AG04450 (cell line): ENCODE measurements at regions not wholly inside any gene's neighbourhood (a gene's known extent, or its start where the extent isn't known, plus 50 kb on each side); places are given as distances from the start of the nearest gene placed in this dataset. TPM values are rescaled to one million over a fixed set of nuclear protein-coding genes. Genes with fewer than 3 reads are reported as not detected.

Experiments
- CTCF ChIA-PET: fragments of 300-600, 350-600 bp; formaldehyde crosslinking; extraction: SDS; loops from one replicate; lab custom pipeline; 2022; ENCODE audit warnings: antibody characterized with exemption, inconsistent platforms; lab: Charles Lee
- POLR2A ChIA-PET: fragments of 350-600 bp; formaldehyde crosslinking; extraction: SDS; loops from one replicate; lab custom pipeline; 2021; ENCODE audit warnings: antibody characterized with exemption, inconsistent platforms; lab: Yijun Ruan, JAX
- DNase-seq: peaks from one replicate; pipeline ENCODE4 v3.0.0-alpha.2; 2011; ENCODE audit warnings: low read depth, low spot score
- H3K27ac ChIP-seq: one replicate; pipeline ENCODE4 v1.5.1; 2012; ENCODE audit warnings: low read depth, low read length, control low read depth
- H3K27me3 ChIP-seq: one replicate; pipeline ENCODE4 v1.6.0; 2012; ENCODE audit warnings: low read length; ENCODE audit not compliant: control insufficient read depth, insufficient read depth
- H3K4me3 ChIP-seq: 2 replicates; pipeline ENCODE4 v1.5.1; 2011; ENCODE audit warnings: mild to moderate bottlenecking, low read depth, low read length, control low read depth
- H3K9me3 ChIP-seq: 2 replicates; pipeline ENCODE4 v1.5.1; 2012; ENCODE audit warnings: low read length; ENCODE audit not compliant: control insufficient read depth, insufficient read depth
- small RNA-seq: library from RNA; depleted of rRNA; stranded (forward); fragments of <200 nt; gene quantifications from one replicate; pipeline ENCODE3, GENCODE V24; 2012; ENCODE audit warnings: low read depth; ENCODE audit not compliant: insufficient read length
- TF ChIP-seq, protein P1 (sequence below): IDR thresholded peaks from 2 replicates; pipeline ENCODE4 v1.5.1; 2011; ENCODE audit warnings: low read depth, low read length, control low read depth, inconsistent platforms

DNA sequence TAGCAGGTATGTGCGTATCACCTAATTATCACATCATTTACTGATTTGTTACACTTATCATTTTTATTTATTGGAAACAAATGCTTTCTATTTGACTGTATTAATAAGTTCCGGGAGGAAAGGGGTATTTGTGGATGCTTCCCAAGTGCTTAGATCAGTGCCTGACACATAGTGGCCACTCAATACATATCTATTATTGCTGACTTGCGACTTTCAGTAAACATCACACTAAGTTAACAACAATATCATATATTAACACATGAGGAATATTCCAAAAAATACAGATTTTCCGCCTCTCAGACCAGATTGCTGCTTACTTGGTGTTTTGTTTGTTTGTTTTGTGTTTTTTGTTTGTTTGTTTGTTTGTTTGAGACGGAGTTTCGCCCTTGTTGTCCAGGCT is 52.6 kb upstream of the ZFP42 start:
- no peak overlapping the region for H3K4me3 ChIP-seq
- H3K9me3 ChIP-seq: peaks cover 5% of the 10 kb centered on the region; the same call in 1 of the 2 replicates
- TF ChIP-seq, protein P1, sequence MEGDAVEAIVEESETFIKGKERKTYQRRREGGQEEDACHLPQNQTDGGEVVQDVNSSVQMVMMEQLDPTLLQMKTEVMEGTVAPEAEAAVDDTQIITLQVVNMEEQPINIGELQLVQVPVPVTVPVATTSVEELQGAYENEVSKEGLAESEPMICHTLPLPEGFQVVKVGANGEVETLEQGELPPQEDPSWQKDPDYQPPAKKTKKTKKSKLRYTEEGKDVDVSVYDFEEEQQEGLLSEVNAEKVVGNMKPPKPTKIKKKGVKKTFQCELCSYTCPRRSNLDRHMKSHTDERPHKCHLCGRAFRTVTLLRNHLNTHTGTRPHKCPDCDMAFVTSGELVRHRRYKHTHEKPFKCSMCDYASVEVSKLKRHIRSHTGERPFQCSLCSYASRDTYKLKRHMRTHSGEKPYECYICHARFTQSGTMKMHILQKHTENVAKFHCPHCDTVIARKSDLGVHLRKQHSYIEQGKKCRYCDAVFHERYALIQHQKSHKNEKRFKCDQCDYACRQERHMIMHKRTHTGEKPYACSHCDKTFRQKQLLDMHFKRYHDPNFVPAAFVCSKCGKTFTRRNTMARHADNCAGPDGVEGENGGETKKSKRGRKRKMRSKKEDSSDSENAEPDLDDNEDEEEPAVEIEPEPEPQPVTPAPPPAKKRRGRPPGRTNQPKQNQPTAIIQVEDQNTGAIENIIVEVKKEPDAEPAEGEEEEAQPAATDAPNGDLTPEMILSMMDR: no peak
- ChIA-PET CTCF (no interaction called here), POLR2A (no interaction called here)
- no peak for DNase-seq
- H3K27me3 ChIP-seq: no peaks in the 10 kb centered on the region
- H3K27ac ChIP-seq: no peak overlapping the region

DNA sequence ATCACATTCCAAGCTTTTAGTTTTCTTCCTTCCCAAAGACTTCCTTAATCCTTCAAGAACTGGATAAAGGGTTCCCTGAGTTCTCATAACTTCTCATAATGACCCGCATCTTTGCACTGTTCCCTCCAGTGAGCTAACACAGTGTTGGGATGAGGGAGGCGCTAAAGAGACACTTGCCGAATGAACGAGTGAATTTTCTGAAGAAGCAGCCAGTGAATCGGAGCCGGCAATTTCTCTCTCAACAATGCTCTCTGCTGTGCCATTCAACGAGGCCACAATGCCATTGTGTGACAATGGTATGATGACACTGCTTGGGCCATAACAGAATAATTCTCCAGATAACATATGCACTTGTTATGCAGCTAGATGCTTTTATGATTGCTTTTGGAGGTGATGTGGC is 51.4 kb upstream of the ZFP42 start:
- ChIA-PET CTCF (no interaction called here), POLR2A (no interaction called here)
- Histone ChIP-seq H3K9me3 (peaks cover 2% of the 10 kb centered on the region; the same call in 1 of the 2 replicates), H3K4me3 (no peak overlapping the region), H3K27me3 (no peaks in the 10 kb centered on the region), H3K27ac (no peak overlapping the region)
- TF ChIP-seq, protein P1: no peak
- no peak for DNase-seq

Small RNA genes lying in the stretch of these regions (small RNA-seq; reads per million reads assigned to genes)
- gene MRPS36P2: not detected
